Hematopoietic multipotent progenitor cell treated with erythropoietin and hydrocortisone succinate and interleukin-3 and kit ligand, for 15 days (in vitro differentiated cells): ENCODE measurements at regions not wholly inside any gene's neighbourhood (a gene's known extent, or its start where the extent isn't known, plus 50 kb on each side); places are given as distances from the start of the nearest gene placed in this dataset.
"Not testable (repeated sequence)": the region's sequence is repeated elsewhere in the genome, so short reads cannot be mapped to it uniquely, and the experiment has no call there.

Source experiments
- DNase-seq: peaks from one replicate; pipeline ENCODE4 v3.0.0-alpha.2; 2015; ENCODE audit warnings: low spot score

DNA sequence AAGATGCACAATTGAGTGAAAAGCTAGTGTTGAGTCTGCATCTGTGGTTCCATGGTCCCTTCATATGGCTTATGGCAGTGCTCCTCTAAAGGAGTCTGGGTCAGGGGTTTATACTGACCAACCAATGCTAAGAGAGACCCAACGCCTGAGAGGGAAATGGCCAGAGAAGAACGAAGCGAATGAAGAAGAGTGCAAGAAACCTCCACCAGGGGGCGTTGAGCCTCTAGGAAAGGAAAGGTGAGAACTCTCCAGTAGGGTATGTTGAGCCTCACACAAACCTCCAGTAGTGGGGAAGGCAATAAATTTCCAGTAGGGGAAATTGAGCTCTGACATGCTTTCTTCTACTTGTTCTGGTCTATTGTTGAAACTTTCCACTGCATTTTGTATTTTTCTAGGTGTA is 470.6 kb downstream of the PRDM9 start:
- peak; percentile 4 for DNase-seq

DNA sequence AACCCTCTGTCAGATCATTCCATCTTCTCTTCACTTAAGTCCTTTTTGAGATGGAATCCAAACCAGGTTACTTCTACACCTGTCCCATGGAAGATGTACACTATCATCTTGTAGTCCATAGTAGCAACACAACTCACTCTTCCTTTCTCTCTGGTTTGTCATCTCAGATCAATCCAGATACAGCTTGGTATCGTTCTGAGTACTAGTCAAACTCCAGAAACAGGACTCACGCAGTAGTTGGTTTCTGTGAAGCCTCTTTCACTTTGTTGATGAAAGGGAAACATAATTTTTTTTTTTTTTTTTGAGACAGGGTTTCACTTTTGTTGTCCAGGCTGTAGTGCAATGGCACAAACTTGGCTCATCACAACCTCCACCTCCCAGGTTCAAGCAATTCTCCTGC is 484.0 kb downstream of the PRDM9 start:
- DNase-seq, result no peak

DNA sequence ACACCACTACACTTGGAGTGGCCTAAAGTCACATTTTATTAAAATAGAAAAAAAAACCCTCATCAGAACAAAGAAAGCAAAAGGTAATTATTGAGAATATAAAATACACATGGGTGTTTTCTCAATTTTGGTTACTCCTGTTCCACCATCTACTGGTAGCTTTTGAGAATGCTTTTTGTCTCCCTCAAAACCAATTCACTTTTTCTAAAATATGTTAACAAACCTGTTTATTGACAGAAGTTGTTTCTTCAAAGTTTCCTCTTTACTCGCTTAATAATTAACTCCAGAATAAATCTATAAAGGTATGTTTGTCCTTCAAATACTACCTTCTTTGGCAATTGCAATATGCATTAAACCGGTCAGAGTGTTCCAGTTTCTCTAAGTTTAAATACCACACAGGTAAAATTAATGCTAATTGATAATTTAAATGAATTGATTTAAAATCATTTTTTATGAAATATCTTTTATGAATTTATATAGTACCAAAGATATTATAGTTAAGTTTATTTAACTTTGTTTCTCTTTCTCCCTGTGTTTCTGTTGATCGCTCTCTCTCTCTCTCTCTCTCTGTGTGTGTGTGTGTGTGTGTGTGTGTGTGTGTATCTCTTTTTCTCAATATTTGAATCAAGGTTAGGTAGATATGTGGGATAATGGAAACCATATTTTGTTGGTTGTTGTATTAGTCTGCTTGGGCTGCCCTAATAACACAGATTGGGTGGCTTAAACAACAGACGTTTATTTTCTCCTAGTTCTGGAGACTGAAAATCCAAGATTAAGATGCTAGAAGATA is 487.4 kb downstream of the PRDM9 start:
- no peak for DNase-seq

DNA sequence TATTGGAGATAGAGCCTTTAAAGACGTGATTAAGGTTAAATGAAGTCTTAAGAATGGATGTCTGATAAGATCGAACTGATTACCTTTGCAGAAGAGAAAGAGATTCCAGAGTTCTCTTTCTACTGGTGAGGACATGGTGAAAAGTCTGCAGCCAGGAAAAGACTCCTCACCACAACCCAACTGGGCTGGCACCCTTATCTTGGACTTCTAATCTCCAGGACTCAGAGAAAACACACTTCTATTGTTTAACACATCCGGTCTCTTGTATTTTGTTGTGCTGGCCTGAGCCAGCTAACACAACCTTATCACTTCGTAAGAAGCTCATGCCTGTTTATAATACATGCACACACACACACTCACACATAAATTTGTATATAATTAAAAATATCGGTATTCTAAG is 489.1 kb downstream of the PRDM9 start:
- no peak for DNase-seq

GRCh38 chr5:24005384-24005783 is 498.0 kb downstream of the PRDM9 start:
- DNase-seq, result no peak

- not testable (repeated sequence) for DNase-seq
These were observed 510.3 kb downstream of the PRDM9 start for GRCh38 chr5:24017710-24018109.

DNA sequence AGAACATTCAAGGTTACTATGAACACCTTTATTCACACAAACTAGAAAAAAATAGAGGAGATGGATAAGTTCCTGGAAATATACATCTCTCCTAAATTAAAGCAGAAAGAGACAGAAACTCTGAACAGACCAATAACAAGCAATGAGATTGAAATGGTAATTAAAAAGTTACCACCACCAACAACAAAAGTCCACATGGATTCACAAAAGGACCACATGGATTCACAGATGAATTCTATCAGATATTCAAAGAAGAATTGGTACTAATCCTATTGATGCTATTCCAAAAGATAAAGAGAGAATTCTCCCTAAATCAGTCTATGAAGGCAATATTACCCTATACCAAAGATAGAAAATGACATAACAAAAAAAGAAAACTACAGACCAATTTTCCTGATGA is 518.9 kb downstream of the PRDM9 start:
- DNase-seq, result no peak

- no peak for DNase-seq
These were observed 535.3 kb downstream of the PRDM9 start for GRCh38 chr5:24042688-24043087.

DNA sequence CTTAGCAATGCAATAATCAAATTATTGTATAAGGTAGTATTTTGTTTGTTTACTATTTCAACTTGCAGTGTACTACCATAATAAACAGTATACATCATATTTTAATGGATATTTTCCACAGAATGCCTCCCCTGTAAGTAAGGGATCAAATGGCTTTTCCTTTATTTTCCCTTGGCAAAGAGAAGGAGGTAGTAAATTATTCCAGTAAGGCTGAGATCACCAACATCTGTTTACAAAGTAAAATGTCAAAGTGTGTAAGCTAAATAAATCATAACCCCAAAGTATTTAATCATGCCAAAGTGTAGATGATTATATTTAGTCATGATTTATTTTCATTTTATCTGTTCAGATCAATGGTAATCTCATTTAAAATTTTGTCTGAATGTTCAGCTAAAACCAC is 537.6 kb downstream of the PRDM9 start:
- DNase-seq, result no peak

GRCh38 chr5:24053737-24054136 is 546.3 kb downstream of the PRDM9 start:
- DNase-seq, result no peak

- no peak for DNase-seq
These were observed 551.6 kb downstream of the PRDM9 start for GRCh38 chr5:24059006-24059405.

GRCh38 chr5:24059716-24060115 is 552.3 kb downstream of the PRDM9 start:
- no peak for DNase-seq

DNA sequence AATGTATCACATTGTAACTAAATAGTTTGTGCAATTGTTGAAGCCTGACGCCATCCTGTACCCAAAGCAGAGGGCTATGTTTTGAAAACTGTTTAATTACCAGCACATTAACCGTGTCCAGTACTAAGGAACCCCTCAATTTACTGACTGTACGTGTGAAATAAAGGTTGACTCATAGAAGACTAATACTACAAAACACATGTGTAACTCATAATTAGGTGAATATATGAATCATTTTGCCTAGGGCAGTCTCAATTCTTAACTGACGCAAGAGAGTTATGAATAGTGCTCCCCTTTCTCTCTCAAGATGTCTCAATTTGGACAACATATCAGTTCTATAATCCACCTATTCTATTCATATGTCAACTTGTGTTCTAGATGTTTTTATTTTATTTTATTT is 558.4 kb downstream of the PRDM9 start:
- no peak for DNase-seq

DNA sequence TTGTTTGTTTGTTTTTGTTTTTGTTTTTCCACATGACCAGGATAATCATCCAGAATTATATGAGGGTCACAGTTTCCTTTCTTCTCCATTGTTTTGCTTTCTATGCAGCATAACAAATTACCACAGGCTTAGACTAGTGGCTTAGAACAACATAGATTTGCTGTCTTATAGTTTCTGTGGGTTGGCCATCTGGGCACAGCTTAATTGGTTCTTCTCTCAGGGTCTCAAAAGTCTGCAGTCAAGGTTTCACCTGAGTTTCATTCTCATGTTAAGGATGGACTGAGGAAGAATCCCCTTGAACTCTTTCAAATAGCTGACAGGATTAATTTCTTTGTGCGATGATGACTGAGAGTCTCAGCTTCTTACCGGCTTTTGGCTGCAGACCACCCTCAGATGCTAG is 559.8 kb downstream of the PRDM9 start:
- DNase-seq, result no peak

DNA sequence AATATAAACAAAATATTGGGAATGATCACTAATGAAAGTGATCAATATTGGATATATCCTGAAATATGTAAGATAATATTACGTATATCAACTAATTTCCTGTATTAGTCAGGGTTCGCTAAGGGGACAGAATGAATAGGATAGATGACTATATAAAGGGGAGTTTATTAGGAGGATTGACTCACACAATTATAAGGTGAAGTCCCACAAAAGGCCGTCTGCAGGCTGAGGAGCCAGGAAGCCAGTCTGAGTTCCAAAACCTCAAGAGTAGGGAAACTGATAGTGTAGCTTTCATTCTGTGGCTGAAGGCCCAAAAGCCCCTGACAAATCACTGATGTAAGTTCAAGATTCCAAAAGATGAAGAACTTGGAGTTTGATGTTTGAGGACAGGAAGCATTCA is 561.1 kb downstream of the PRDM9 start:
- DNase-seq, result no peak

DNA sequence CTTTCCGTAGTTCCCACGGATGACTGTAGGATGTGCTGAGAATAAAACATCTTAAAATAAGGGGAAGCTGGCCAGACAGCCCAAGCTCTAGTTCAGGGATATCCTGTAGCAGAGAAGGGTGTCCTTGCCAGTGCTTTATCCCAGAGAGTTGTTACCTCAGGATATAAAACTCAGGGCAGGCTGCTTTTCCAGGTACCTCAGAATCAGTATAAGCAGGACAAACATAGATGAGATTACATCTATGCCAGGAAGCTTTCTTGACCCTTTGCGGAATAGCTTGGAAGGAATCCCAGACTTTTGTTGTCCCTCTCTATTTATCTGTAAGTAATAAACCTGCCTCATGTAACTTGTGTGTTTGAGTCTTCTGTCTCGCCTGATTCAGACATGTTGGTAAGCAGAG is 565.7 kb downstream of the PRDM9 start:
- DNase-seq, result no peak

- DNase-seq, result no peak
These were observed 564.7 kb downstream of the CDH10 start for GRCh38 chr5:24080046-24080445.

GRCh38 chr5:24094081-24094679 is 550.6 kb downstream of the CDH10 start:
- no peak for DNase-seq

DNA sequence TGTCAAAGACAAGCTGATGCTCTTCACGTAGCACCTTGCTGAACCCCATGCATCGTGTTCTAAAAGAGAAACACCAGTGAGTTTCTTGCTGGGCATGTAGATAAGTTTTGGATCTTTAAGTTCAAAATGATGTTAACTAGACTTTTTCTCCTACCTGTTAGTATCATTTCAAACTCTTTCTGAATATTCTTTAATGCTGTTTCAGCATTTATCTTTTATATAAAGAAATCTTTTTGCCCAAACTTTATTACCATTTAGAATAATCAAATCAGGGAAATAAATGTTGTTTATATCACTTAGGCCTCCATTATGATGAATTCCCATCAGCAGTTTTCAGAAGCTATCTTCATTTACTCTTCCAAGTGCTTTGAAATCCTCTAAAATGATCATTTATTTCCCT is 542.8 kb downstream of the CDH10 start:
- DNase-seq, result no peak

DNA sequence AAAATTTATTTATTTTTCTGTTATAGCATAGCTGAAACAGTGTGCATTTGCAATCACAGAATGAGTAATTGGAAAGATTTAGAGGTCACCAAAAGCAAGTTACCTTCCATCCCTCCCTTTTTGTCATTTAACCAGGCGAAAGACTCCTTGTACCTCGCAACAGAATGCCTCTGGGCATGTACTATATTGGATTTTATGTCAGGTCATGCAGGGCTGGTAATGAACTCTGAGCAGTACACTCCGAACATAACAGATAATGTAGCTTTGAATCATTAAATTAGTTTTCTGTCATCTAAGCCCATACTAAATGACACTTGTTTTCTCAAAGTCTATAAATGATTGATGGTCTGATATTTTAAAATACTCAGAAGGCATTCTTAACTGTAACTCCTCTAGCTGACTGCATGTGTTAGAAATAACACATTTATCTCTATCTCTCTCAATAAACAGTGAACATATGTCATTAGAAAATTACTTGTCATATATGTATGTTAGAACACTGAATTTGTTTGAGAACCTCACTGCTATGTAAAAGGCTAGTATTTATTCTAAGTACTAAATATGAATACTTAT is 541.2 kb downstream of the CDH10 start:
- DNase-seq, result no peak

GRCh38 chr5:24110004-24110615 is 534.7 kb downstream of the CDH10 start:
- DNase-seq, result no peak

- no peak for DNase-seq
These were observed 532.4 kb downstream of the CDH10 start for GRCh38 chr5:24112420-24112819.

- DNase-seq, result no peak
These were observed 526.4 kb downstream of the CDH10 start for GRCh38 chr5:24118351-24118750.
